H9 (cell line): ENCODE measurements at regions not wholly inside any gene's neighbourhood (a gene's known extent, or its start where the extent isn't known, plus 50 kb on each side); places are given as distances from the start of the nearest gene placed in this dataset.

ENCODE experiments used
- DNase-seq: peaks from one replicate; pipeline ENCODE4 v3.0.0-alpha.2; 2017
- H2AFZ ChIP-seq: one replicate; pipeline ENCODE4 v1.6.1; 2013; ENCODE audit warnings: mild to moderate bottlenecking, low read length, control low read depth, moderate library complexity
- H2AK5ac ChIP-seq: 2 replicates; pipeline ENCODE4 v1.6.1; 2013; ENCODE audit warnings: low read length, control low read depth, mixed read lengths; ENCODE audit not compliant: insufficient read length
- H2BK120ac ChIP-seq: one replicate; pipeline ENCODE4 v1.6.1; 2013; ENCODE audit warnings: low read depth, mild to moderate bottlenecking, low read length, control low read depth, inconsistent platforms; ENCODE audit not compliant: poor library complexity, severe bottlenecking
- H2BK12ac ChIP-seq: 2 replicates; pipeline ENCODE4 v1.6.1; 2013; ENCODE audit warnings: low read length, control low read depth, mixed read lengths, low read depth; ENCODE audit not compliant: insufficient read length
- H2BK15ac ChIP-seq: 2 replicates; pipeline ENCODE4 v1.6.1; 2013; ENCODE audit warnings: low read depth, low read length, control low read depth
- H2BK20ac ChIP-seq: one replicate; pipeline ENCODE4 v1.6.1; 2013; ENCODE audit warnings: low read depth, mild to moderate bottlenecking, low read length, control low read depth, inconsistent platforms; ENCODE audit not compliant: poor library complexity, severe bottlenecking
- H2BK5ac ChIP-seq: 2 replicates; pipeline ENCODE4 v1.6.1; 2013; ENCODE audit warnings: low read length, control low read depth, mixed read lengths; ENCODE audit not compliant: insufficient read length
- H3K14ac ChIP-seq: 2 replicates; pipeline ENCODE4 v1.6.1; 2013; ENCODE audit warnings: low read length, control low read depth; ENCODE audit not compliant: insufficient read depth
- H3K18ac ChIP-seq: 2 replicates; pipeline ENCODE4 v1.6.1; 2013; ENCODE audit warnings: low read depth, mild to moderate bottlenecking, mixed read lengths, low read length, control low read depth; ENCODE audit not compliant: insufficient read length
- H3K23ac ChIP-seq: 2 replicates; pipeline ENCODE4 v1.6.1; 2013; ENCODE audit warnings: low read length, control low read depth, mixed read lengths, low read depth; ENCODE audit not compliant: insufficient read length
- H3K23me2 ChIP-seq: 2 replicates; pipeline ENCODE4 v1.6.1; 2013; ENCODE audit warnings: low read depth, mild to moderate bottlenecking, mixed read lengths, low read length, control low read depth; ENCODE audit not compliant: insufficient read length, poor library complexity, severe bottlenecking
- H3K27ac ChIP-seq: 2 replicates; pipeline ENCODE4 v1.5.1; 2013; ENCODE audit warnings: low read length, control low read depth, mixed read lengths, low read depth; ENCODE audit not compliant: insufficient read length
- H3K27me3 ChIP-seq: 2 replicates; pipeline ENCODE4 v1.6.1; 2013; ENCODE audit warnings: low read length, control low read depth, inconsistent platforms; ENCODE audit not compliant: insufficient read depth
- H3K4ac ChIP-seq: 2 replicates; pipeline ENCODE4 v1.6.1; 2013; ENCODE audit warnings: low read depth, mild to moderate bottlenecking, control low read depth, inconsistent platforms, low read length, moderate library complexity
- H3K4me1 ChIP-seq: 2 replicates; pipeline ENCODE4 v1.6.1; 2013; ENCODE audit warnings: low read length, control low read depth, inconsistent platforms; ENCODE audit not compliant: insufficient read depth
- H3K4me2 ChIP-seq: 2 replicates; pipeline ENCODE4 v1.6.1; 2013; ENCODE audit warnings: low read length, control low read depth, mixed read lengths; ENCODE audit not compliant: insufficient read length, insufficient read depth
- H3K56ac ChIP-seq: 2 replicates; pipeline ENCODE4 v1.6.1; 2013; ENCODE audit warnings: low read depth, mild to moderate bottlenecking, mixed read lengths, low read length, control low read depth; ENCODE audit not compliant: insufficient read length
- H3K79me1 ChIP-seq: 2 replicates; pipeline ENCODE4 v1.6.1; 2013; ENCODE audit warnings: low read depth, mild to moderate bottlenecking, moderate library complexity, low read length, control low read depth, inconsistent platforms; ENCODE audit not compliant: insufficient read depth, poor library complexity, severe bottlenecking
- H3K79me2 ChIP-seq: 2 replicates; pipeline ENCODE4 v1.6.1; 2013; ENCODE audit warnings: low read length, control low read depth, inconsistent platforms; ENCODE audit not compliant: insufficient read depth
- H3K9ac ChIP-seq: 2 replicates; pipeline ENCODE4 v1.6.1; 2013; ENCODE audit warnings: low read length, control low read depth, mixed read lengths; ENCODE audit not compliant: insufficient read length; ENCODE audit errors: extremely low read depth
- H3K9me3 ChIP-seq: one replicate; pipeline ENCODE4 v1.6.1; 2013; ENCODE audit warnings: low read depth, low read length, inconsistent platforms; ENCODE audit not compliant: control insufficient read depth
- H3T11ph ChIP-seq: one replicate; pipeline ENCODE4 v1.6.1; 2013; ENCODE audit warnings: mild to moderate bottlenecking, low read length, control low read depth, inconsistent platforms
- H4K20me1 ChIP-seq: one replicate; pipeline ENCODE4 v1.6.1; 2013; ENCODE audit not compliant: control insufficient read depth, insufficient read length, insufficient read depth
- H4K5ac ChIP-seq: 2 replicates; pipeline ENCODE4 v1.6.1; 2013; ENCODE audit warnings: low read depth, mild to moderate bottlenecking, mixed read lengths, low read length, control low read depth; ENCODE audit not compliant: insufficient read length
- H4K8ac ChIP-seq: replicated peaks from 2 replicates; pipeline ENCODE4 v1.6.1; 2013; ENCODE audit warnings: low read length, control low read depth, mixed read lengths, low read depth; ENCODE audit not compliant: insufficient read length
- H4K91ac ChIP-seq: 2 replicates; pipeline ENCODE4 v1.6.1; 2013; ENCODE audit warnings: low read depth, mild to moderate bottlenecking, moderate library complexity, mixed read lengths, low read length, control low read depth; ENCODE audit not compliant: insufficient read length
- H3K27ac Mint-ChIP-seq, 3 experiments: 2 replicates in 2 of 3; 3 replicates in 1 of 3; pipeline ENCODE4 v1.8.0; 2020 to 2021; ENCODE audit warnings: mixed read lengths in 3 of 3, mild to moderate bottlenecking in 1 of 3, moderate library complexity in 1 of 3
- H3K27me3 Mint-ChIP-seq: 2 replicates; pipeline ENCODE4 v1.8.0; 2021; ENCODE audit warnings: low read depth, mild to moderate bottlenecking, moderate library complexity, mixed read lengths
- H3K36me3 Mint-ChIP-seq, 3 experiments: 2 replicates in 2 of 3; 3 replicates in 1 of 3; pipeline ENCODE4 v1.8.0; 2020 to 2021; ENCODE audit warnings: low read depth in 3 of 3, mixed read lengths in 3 of 3; ENCODE audit not compliant: insufficient read depth in 1 of 3
- H3K4me1 Mint-ChIP-seq, 2 experiments: 2 replicates each; pipeline ENCODE4 v1.8.0; 2020; ENCODE audit warnings: mixed read lengths in 2 of 2
- H3K4me3 Mint-ChIP-seq, 2 experiments: 2 replicates in 1 of 2; 3 replicates in 1 of 2; pipeline ENCODE4 v1.8.0; 2020 to 2021; ENCODE audit warnings: mild to moderate bottlenecking in 2 of 2, mixed read lengths in 2 of 2, moderate library complexity in 1 of 2
- H3K9me3 Mint-ChIP-seq, 2 experiments: 2 replicates in 1 of 2; 3 replicates in 1 of 2; pipeline ENCODE4 v1.8.0; 2020; ENCODE audit warnings: mild to moderate bottlenecking in 2 of 2, mixed read lengths in 2 of 2, moderate library complexity in 1 of 2
- CTCF ChIP-seq: fragments of 200-600 bp; sonication (generic); conservative IDR thresholded peaks from 3 replicates; pipeline ENCODE4 v1.8.0; 2021; ENCODE audit warnings: antibody characterized with exemption, mild to moderate bottlenecking
- WGBS: extraction: QIAGEN DNeasy Blood & Tissue Kit; methylation state at CpG from one replicate; pipeline ENCODE4 v1.1.7; 2013; ENCODE audit warnings: missing lambda C conversion rate, low lambda C conversion rate, mixed read lengths; ENCODE audit not compliant: insufficient read length; ENCODE audit errors: extremely low coverage; 5-methylcytosine and 5-hydroxymethylcytosine counted together

- no peak for DNase-seq
- no peak overlapping the region for H2AFZ ChIP-seq
- no CpG with 5 or more reads among the region's 1 CpG for WGBS
These were observed 72.5 kb downstream of the SMPDL3A start for GRCh38 chr6:122861594-122861993.

More at GRCh38 chr6:122861594-122861993, 72.5 kb downstream of the SMPDL3A start:
- Histone ChIP-seq H3K9ac (no peak overlapping the region), H2BK20ac (no peak overlapping the region), H3K79me2 (no peaks in the 10 kb centered on the region), H2BK15ac (no peak overlapping the region), H3T11ph (no peak overlapping the region), H3K23me2 (no peaks in the 10 kb centered on the region), H4K5ac (no peak overlapping the region), H3K14ac (no peak overlapping the region), H3K18ac (no peak overlapping the region), H2BK120ac (no peak overlapping the region), H4K8ac (no peak overlapping the region), H3K4me1 (peaks cover 5% of the 10 kb centered on the region; the same call in 1 of the 2 replicates), H3K4me2 (no peak overlapping the region), H4K20me1 (no peaks in the 10 kb centered on the region), H3K23ac (no peak overlapping the region), H3K27ac (no peak overlapping the region), H3K79me1 (no peaks in the 10 kb centered on the region), H3K4ac (no peak overlapping the region), H2AK5ac (no peak overlapping the region), H3K56ac (no peak overlapping the region), H2BK12ac (no peak overlapping the region), H4K91ac (no peak overlapping the region), H3K9me3 (no peaks in the 10 kb centered on the region), H2BK5ac (no peak overlapping the region), H3K27me3 (no peaks in the 10 kb centered on the region)
- Mint-ChIP-seq H3K27ac (no peak overlapping the region), H3K4me1 (peaks cover 8 to 9% of the 10 kb centered on the region in 2 experiments), H3K36me3 (no peaks in the 10 kb centered on the region; a peak in 1 of 7 replicates), H3K27me3 (peaks cover 7% of the 10 kb centered on the region), H3K4me3 (no peak overlapping the region), H3K9me3 (no peaks in the 10 kb centered on the region)
- TF ChIP-seq CTCF: no peak
